Activated T-cell treated with anti-CD3 and anti-CD28 coated beads, Interleukin-2, amount 50 U/mL, for 1 hour (primary cell): ENCODE measurements at regions not wholly inside any gene's neighbourhood (a gene's known extent, or its start where the extent isn't known, plus 50 kb on each side); places are given as distances from the start of the nearest gene placed in this dataset.
"Not testable (repeated sequence)": the region's sequence is repeated elsewhere in the genome, so short reads cannot be mapped to it uniquely, and the experiment has no call there.

Experiments
- DNase-seq: peaks from one replicate; pipeline ENCODE4 v3.0.0-alpha.2; 2020

GRCh38 chr17:27210809-27211208 is 83.1 kb upstream of the WSB1 start:
- DNase-seq: not testable (repeated sequence)

GRCh38 chr17:27216836-27217235 is 77.1 kb upstream of the WSB1 start:
- no peak for DNase-seq

GRCh38 chr17:27217631-27218030 is 76.3 kb upstream of the WSB1 start:
- no peak for DNase-seq

GRCh38 chr17:27218041-27218440 is 75.9 kb upstream of the WSB1 start:
- DNase-seq: no peak

- no peak for DNase-seq
These were observed 75.0 kb upstream of the WSB1 start for GRCh38 chr17:27218719-27219488.

- DNase-seq: no peak
These were observed 71.4 kb upstream of the WSB1 start for GRCh38 chr17:27222515-27222914.

GRCh38 chr17:27224526-27225315 is 69.2 kb upstream of the WSB1 start:
- no peak for DNase-seq

GRCh38 chr17:27226611-27227230 is 67.2 kb upstream of the WSB1 start:
- no peak for DNase-seq

GRCh38 chr17:27230996-27231395 is 62.9 kb upstream of the WSB1 start:
- no peak for DNase-seq

- no peak for DNase-seq
These were observed 61.6 kb upstream of the WSB1 start for GRCh38 chr17:27232328-27232727.

- no peak for DNase-seq
These were observed 60.9 kb upstream of the WSB1 start for GRCh38 chr17:27233059-27233458.

- DNase-seq: no peak
These were observed 60.1 kb upstream of the WSB1 start for GRCh38 chr17:27233776-27234175.

- DNase-seq: peak; percentile 64
These were observed 57.1 kb upstream of the WSB1 start for GRCh38 chr17:27236717-27237315.

- DNase-seq: no peak
These were observed 56.0 kb upstream of the WSB1 start for GRCh38 chr17:27237890-27238289.

- no peak for DNase-seq
These were observed 54.9 kb upstream of the WSB1 start for GRCh38 chr17:27239046-27239445.

GRCh38 chr17:27239584-27239983 is 54.3 kb upstream of the WSB1 start:
- DNase-seq: no peak

- no peak for DNase-seq
These were observed 53.7 kb upstream of the WSB1 start for GRCh38 chr17:27240086-27240801.

- no peak for DNase-seq
These were observed 53.1 kb upstream of the WSB1 start for GRCh38 chr17:27240802-27241155.

- no peak for DNase-seq
These were observed 52.5 kb upstream of the WSB1 start for GRCh38 chr17:27241346-27241946.

GRCh38 chr17:27242951-27243350 is 51.0 kb upstream of the WSB1 start:
- DNase-seq: no peak

GRCh38 chr17:27244011-27244410 is 49.9 kb upstream of the WSB1 start:
- no peak for DNase-seq
